Cardiac fibroblast (primary cell): ENCODE measurements at regions not wholly inside any gene's neighbourhood (a gene's known extent, or its start where the extent isn't known, plus 50 kb on each side); places are given as distances from the start of the nearest gene placed in this dataset.

ENCODE experiments used
- DNase-seq, 2 donors: peaks; one replicate each; pipeline versions ENCODE4 v3.0.0 to v3.0.0-alpha.2; 2010; ENCODE audit warnings: low read depth in 2 of 2
- H3K4me3 ChIP-seq, 2 donors: replicated peaks in 1 of 2; 1 replicate in 1 of 2; 2 replicates in 1 of 2; pipeline ENCODE4 v1.5.1; 2011; ENCODE audit warnings: low read depth in 2 of 2, low read length in 2 of 2, mild to moderate bottlenecking in 2 of 2, moderate library complexity in 1 of 2
- TF ChIP-seq, protein P1 (sequence below): IDR thresholded peaks from one replicate; pipeline ENCODE4 v1.5.1; 2011; ENCODE audit warnings: low read depth, mild to moderate bottlenecking, low read length, inconsistent platforms

DNA sequence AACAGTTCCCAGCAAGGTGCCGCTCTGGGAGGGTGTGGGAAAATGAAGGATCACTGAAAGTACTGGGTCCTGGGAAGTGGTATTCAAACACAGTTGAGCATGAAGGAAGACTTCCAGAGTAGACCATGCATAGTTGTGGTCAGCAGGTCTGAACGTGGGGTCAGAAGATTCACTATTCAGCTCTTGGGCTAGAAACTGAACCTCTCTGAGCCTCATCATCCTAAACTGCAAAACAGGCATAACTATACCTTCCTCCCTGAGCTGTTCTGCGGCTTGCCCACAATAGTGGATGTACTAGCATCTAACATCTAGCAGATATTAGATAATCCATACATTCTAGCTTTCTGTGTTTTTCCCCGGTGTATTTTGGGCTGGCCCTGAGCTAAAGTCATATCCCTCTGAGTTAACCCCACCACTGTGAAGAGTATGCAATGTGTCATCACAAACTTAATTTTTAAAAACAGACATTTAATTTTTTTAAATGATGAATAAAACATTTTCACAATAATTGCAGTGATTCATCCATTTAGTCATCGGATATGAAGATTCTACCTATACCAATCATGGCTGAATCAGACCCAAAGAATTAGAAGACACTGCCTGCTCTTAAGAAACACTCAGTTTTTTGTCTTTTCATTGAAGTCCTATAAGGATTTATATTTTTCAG, 179.1 kb downstream of the BLID start:
- TF ChIP-seq, protein P1, sequence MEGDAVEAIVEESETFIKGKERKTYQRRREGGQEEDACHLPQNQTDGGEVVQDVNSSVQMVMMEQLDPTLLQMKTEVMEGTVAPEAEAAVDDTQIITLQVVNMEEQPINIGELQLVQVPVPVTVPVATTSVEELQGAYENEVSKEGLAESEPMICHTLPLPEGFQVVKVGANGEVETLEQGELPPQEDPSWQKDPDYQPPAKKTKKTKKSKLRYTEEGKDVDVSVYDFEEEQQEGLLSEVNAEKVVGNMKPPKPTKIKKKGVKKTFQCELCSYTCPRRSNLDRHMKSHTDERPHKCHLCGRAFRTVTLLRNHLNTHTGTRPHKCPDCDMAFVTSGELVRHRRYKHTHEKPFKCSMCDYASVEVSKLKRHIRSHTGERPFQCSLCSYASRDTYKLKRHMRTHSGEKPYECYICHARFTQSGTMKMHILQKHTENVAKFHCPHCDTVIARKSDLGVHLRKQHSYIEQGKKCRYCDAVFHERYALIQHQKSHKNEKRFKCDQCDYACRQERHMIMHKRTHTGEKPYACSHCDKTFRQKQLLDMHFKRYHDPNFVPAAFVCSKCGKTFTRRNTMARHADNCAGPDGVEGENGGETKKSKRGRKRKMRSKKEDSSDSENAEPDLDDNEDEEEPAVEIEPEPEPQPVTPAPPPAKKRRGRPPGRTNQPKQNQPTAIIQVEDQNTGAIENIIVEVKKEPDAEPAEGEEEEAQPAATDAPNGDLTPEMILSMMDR, result no peak
- H3K4me3 ChIP-seq, result no peak overlapping the region
- DNase-seq, result peak; percentile 32 to 90

DNA sequence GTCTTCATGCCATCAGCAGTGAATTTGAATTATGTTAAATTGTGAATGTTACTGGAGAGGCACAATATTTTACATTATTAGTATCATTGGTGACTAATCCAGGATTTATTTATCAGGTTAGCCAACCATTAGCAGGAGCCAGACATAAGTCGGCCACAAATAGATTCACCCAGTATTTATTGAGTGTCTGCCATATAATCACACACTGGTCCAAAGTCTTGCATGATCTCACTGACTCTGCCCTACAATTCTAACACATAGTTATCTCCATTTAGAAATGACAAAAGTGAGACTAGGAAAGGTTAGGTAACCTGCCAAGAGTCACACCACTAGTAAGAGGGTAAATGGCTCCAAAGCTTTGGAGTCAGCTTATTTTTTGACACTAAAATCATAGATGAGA, 179.6 kb downstream of the BLID start:
- TF ChIP-seq, protein P1, result no peak
- no peak overlapping the region for H3K4me3 ChIP-seq
- DNase-seq, result peak in 1 of 2 donors; percentile 38

GRCh38 chr11:121933694-121934093, 182.3 kb downstream of the BLID start:
- TF ChIP-seq, protein P1, result no peak
- H3K4me3 ChIP-seq, result no peak overlapping the region
- peak in 1 of 2 donors; percentile 72 for DNase-seq

GRCh38 chr11:121933294-121933693, 182.7 kb downstream of the BLID start:
- no peak overlapping the region for H3K4me3 ChIP-seq
- DNase-seq, result no peak
- TF ChIP-seq, protein P1, result no peak

GRCh38 chr11:121932646-121933185, 183.3 kb downstream of the BLID start:
- no peak for DNase-seq
- TF ChIP-seq, protein P1, result no peak
- no peak overlapping the region for H3K4me3 ChIP-seq

DNA sequence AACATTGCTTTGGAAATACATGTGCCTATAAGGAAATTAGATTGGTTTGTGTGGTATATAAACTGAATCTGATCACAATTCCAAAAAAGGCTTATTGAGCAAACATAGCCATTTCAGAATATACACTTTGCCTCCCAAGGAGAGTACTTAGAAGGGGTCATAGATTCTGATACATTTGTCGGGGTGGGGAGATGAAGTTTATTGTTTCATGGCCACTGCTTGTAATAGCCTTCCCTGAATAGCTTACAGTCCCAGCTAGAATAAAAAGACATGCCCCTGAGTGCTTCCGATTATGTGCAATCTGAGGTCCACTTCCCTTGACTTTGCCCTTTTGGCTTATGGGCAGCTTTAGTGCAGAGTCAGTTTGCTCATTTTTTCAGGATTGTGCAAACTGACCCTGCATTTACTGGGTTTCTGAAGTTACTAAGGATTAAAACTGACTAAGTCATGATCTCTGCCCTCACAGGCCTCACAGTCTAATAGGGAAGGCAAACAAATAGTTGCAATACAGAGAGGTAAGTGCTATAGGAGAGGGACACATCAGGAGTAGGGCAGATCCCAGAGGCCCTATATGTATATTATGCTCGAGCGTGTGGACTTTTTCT, 184.2 kb downstream of the BLID start:
- peak in 1 of 2 donors; percentile 18 for DNase-seq
- no peak overlapping the region for H3K4me3 ChIP-seq
- TF ChIP-seq, protein P1, result no peak
